Activated gamma-delta T cell (primary cell): ENCODE measurements at regions not wholly inside any gene's neighbourhood (a gene's known extent, or its start where the extent isn't known, plus 50 kb on each side); places are given as distances from the start of the nearest gene placed in this dataset.

ENCODE experiments used
- DNase-seq: peaks from one replicate; lab custom pipeline; 2025; lab: John Stamatoyannopoulos, UW

GRCh38 chr5:54743581-54743980 lies 226.0 kb downstream of the SNX18 start:
- no peak for DNase-seq

GRCh38 chr5:54742417-54742891 lies 224.9 kb downstream of the SNX18 start:
- DNase-seq, result no peak

- no peak for DNase-seq
Measured at GRCh38 chr5:54741711-54742110, 224.2 kb downstream of the SNX18 start.

- no peak for DNase-seq
Measured at GRCh38 chr5:54740141-54740540, 222.6 kb downstream of the SNX18 start.

GRCh38 chr5:54739371-54739770 lies 221.8 kb downstream of the SNX18 start:
- DNase-seq, result no peak

- no peak for DNase-seq
Measured at GRCh38 chr5:54738973-54739367, 221.4 kb downstream of the SNX18 start.

- DNase-seq, result no peak
Measured at GRCh38 chr5:54738118-54738972, 220.8 kb downstream of the SNX18 start.

- no peak for DNase-seq
Measured at GRCh38 chr5:54736003-54736797, 218.6 kb downstream of the SNX18 start.

GRCh38 chr5:54733101-54733500 lies 215.5 kb downstream of the SNX18 start:
- no peak for DNase-seq

- no peak for DNase-seq
Measured at GRCh38 chr5:54732108-54732507, 214.5 kb downstream of the SNX18 start.

GRCh38 chr5:54728588-54728915 lies 211.0 kb downstream of the SNX18 start:
- DNase-seq, result no peak

GRCh38 chr5:54727874-54728587 lies 210.5 kb downstream of the SNX18 start:
- no peak for DNase-seq

GRCh38 chr5:54725391-54726280 lies 208.1 kb downstream of the SNX18 start:
- DNase-seq, result no peak

GRCh38 chr5:54722846-54723433 lies 205.4 kb downstream of the SNX18 start:
- DNase-seq, result no peak

- no peak for DNase-seq
Measured at GRCh38 chr5:54721951-54722654, 204.5 kb downstream of the SNX18 start.

GRCh38 chr5:54721116-54721515 lies 203.6 kb downstream of the SNX18 start:
- DNase-seq, result no peak

GRCh38 chr5:54720341-54720740 lies 202.8 kb downstream of the SNX18 start:
- DNase-seq, result no peak

GRCh38 chr5:54719384-54720283 lies 202.1 kb downstream of the SNX18 start:
- DNase-seq, result no peak

- no peak for DNase-seq
Measured at GRCh38 chr5:54718656-54719055, 201.1 kb downstream of the SNX18 start.
